SH-SY5Y (cell line): ENCODE measurements at regions not wholly inside any gene's neighbourhood (a gene's known extent, or its start where the extent isn't known, plus 50 kb on each side); places are given as distances from the start of the nearest gene placed in this dataset.

ENCODE experiments used
- GATA2 ChIP-seq: IDR thresholded peaks from 2 replicates; pipeline ENCODE4 v1.6.1; 2011; ENCODE audit warnings: mild to moderate bottlenecking, low read depth, low read length
- GATA3 ChIP-seq: IDR thresholded peaks from 2 replicates; pipeline ENCODE4 v1.6.1; 2011; ENCODE audit warnings: low read depth, mild to moderate bottlenecking, low read length, moderate library complexity

DNA sequence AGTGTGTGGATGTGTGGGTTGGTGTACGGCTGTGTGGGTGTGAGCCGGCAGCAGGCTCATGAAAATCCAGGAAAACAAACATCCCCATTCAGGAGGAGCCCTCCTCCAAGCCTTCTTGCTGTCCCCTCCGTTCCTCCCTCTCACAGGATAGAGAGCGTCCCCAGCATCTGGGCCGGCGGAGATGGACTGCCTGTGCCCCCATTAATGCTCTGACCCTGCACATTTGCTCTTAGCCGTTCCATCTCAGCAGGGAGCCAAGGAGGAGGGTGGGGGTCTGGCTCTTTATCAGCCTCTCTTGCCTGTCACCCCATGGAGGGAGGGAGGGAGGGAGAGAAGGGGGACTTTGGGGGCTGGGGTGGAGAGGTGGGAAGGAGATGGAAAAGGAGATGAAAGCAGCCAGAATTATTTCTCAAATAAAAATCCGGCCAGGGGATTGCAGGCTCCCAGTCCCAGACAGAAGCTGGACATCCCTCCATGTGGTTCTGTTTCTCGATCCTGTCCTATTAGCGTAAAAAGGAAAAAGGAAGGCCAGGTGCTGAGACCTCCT, 240.0 kb upstream of the ZFHX3 start:
- TF ChIP-seq GATA3 (no peak), GATA2 (no peak)
